Ovary (tissue), 7 donors: ENCODE measurements at regions not wholly inside any gene's neighbourhood (a gene's known extent, or its start where the extent isn't known, plus 50 kb on each side); places are given as distances from the start of the nearest gene placed in this dataset.

Experiments
- DNase-seq, 5 donors: peaks; one replicate each; pipeline ENCODE4 v3.0.0-alpha.2; 2019 to 2020
- H3K27ac ChIP-seq, 2 donors: fragments of 200-600 bp; one replicate each; pipeline versions ENCODE4 v1.5.1 to v1.8.0; 2019 to 2022
- H3K27me3 ChIP-seq: fragments of 200-600 bp; one replicate; pipeline ENCODE4 v1.8.0; 2022
- H3K36me3 ChIP-seq: fragments of 200-600 bp; sonication (generic); one replicate; pipeline ENCODE4 v1.5.1; 2019
- H3K4me1 ChIP-seq: one replicate; pipeline ENCODE4 v1.8.1; 2013; ENCODE audit warnings: mild to moderate bottlenecking, moderate library complexity; ENCODE audit not compliant: insufficient read depth
- H3K4me3 ChIP-seq: fragments of 200-600 bp; sonication (generic); one replicate; pipeline ENCODE4 v1.5.1; 2017
- H3K9me3 ChIP-seq, 2 donors: fragments of 200-600 bp in 1 of 2; sonication (generic) in 1 of 2; one replicate each; pipeline versions ENCODE4 v1.5.1 to v1.8.1; 2013 to 2019; ENCODE audit warnings: mild to moderate bottlenecking in 1 of 2, moderate library complexity in 1 of 2
- CTCF ChIP-seq, 3 donors: fragments of 450-650 bp in 2 of 3; fragments of 200-600 bp in 1 of 3; IDR thresholded peaks; one replicate each; pipeline versions ENCODE4 v1.5.1 to v1.8.0; 2016 to 2022; ENCODE audit warnings: antibody characterized with exemption in 3 of 3, mild to moderate bottlenecking in 1 of 3
- EP300 ChIP-seq: sonication (generic); formaldehyde crosslinking; IDR thresholded peaks from one replicate; pipeline ENCODE4 v1.6.1; 2017; ENCODE audit warnings: antibody characterized with exemption
- POLR2A ChIP-seq: fragments of 450-650 bp; IDR thresholded peaks from one replicate; pipeline ENCODE4 v1.6.1; 2017; ENCODE audit warnings: antibody characterized with exemption, mild to moderate bottlenecking, moderate library complexity
- WGBS, 3 donors: extraction: QIAGEN DNeasy Blood & Tissue Kit in 1 of 3; methylation state at CpG; one replicate each; pipeline versions ENCODE4 v1.1.5 to v1.1.7; 2013 to 2017; 5-methylcytosine and 5-hydroxymethylcytosine counted together
- intact Hi-C, 4 donors: fragments of 100-400 bp; cut with DNase I; formaldehyde crosslinking; loops; one replicate each; pipeline versions ENCODE4 v1.11.0 to v1.15.1; 2022 to 2023
- donor health status: DM: no; HTN: no; CAD: no; lungs with moderate emphysema.
- donor health status: DM: no; HTN: no; CAD: no.
- donor health status: Bipolar disorder and iron deficiency.
- donor health status: DM: no; HTN: no; CAD: no.
- donor health status: DM: yes; HTN: yes; CAD: no.

- 74 to 81% (median 78%) methylated on average over 7 of the region's 7 CpGs for WGBS, 3 donors
- TF ChIP-seq POLR2A: no peak
- TF ChIP-seq EP300: no peak
- TF ChIP-seq CTCF (IDR thresholded peaks at IDR 0.05): no peak
Measured at GRCh38 chr11:109019342-109019936, 354.6 kb downstream of the DDX10 start.

GRCh38 chr11:109023036-109023435 lies 358.2 kb downstream of the DDX10 start:
- Histone ChIP-seq H3K4me3 (no peak overlapping the region), H3K27me3 (no peaks in the 10 kb centered on the region), H3K27ac (no peak overlapping the region), H3K9me3 (no peaks in the 10 kb centered on the region), H3K36me3 (no peaks in the 10 kb centered on the region), H3K4me1 (no peaks in the 10 kb centered on the region)
- no peak for DNase-seq
- 86 to 90% (median 88%) methylated on average over 2 of the region's 2 CpGs for WGBS, 3 donors
- intact Hi-C loops: no loop called here
- TF ChIP-seq CTCF (IDR thresholded peaks at IDR 0.05) (no peak), EP300 (no peak), POLR2A (no peak)

More at GRCh38 chr11:109019342-109019936, 354.6 kb downstream of the DDX10 start:
- H3K27ac ChIP-seq: no peak overlapping the region
- H3K4me1 ChIP-seq: no peaks in the 10 kb centered on the region
- intact Hi-C loops: no loop called here
- H3K9me3 ChIP-seq: no peaks in the 10 kb centered on the region
- no peak overlapping the region for H3K4me3 ChIP-seq
- no peaks in the 10 kb centered on the region for H3K27me3 ChIP-seq
- no peaks in the 10 kb centered on the region for H3K36me3 ChIP-seq
- DNase-seq: no peak

GRCh38 chr11:109026891-109027489 lies 362.1 kb downstream of the DDX10 start:
- Histone ChIP-seq H3K27me3 (no peaks in the 10 kb centered on the region), H3K4me3 (no peak overlapping the region), H3K4me1 (no peaks in the 10 kb centered on the region), H3K36me3 (no peaks in the 10 kb centered on the region), H3K9me3 (no peaks in the 10 kb centered on the region), H3K27ac (no peak overlapping the region)
- TF ChIP-seq CTCF (IDR thresholded peaks at IDR 0.05) (no peak), EP300 (no peak), POLR2A (no peak)
- 4 to 16% (median 4%) methylated on average over 1 of the region's 1 CpG for WGBS, 3 donors
- DNase-seq: no peak
- intact Hi-C loops: no loop called here

GRCh38 chr11:109027851-109028250 lies 363.0 kb downstream of the DDX10 start:
- Histone ChIP-seq H3K36me3 (no peaks in the 10 kb centered on the region), H3K9me3 (no peaks in the 10 kb centered on the region), H3K27ac (no peak overlapping the region), H3K27me3 (no peaks in the 10 kb centered on the region), H3K4me1 (no peaks in the 10 kb centered on the region), H3K4me3 (no peak overlapping the region)
- intact Hi-C loops: no loop called here
- WGBS, 3 donors: 78 to 83% (median 79%) methylated on average over 2 of the region's 2 CpGs
- TF ChIP-seq CTCF (IDR thresholded peaks at IDR 0.05) (no peak), EP300 (no peak), POLR2A (no peak)
- DNase-seq: no peak
